ENCODE measurements at regions not wholly inside any gene's neighbourhood (a gene's known extent, or its start where the extent isn't known, plus 50 kb on each side); places are given as distances from the start of the nearest gene placed in this dataset.

DNA sequence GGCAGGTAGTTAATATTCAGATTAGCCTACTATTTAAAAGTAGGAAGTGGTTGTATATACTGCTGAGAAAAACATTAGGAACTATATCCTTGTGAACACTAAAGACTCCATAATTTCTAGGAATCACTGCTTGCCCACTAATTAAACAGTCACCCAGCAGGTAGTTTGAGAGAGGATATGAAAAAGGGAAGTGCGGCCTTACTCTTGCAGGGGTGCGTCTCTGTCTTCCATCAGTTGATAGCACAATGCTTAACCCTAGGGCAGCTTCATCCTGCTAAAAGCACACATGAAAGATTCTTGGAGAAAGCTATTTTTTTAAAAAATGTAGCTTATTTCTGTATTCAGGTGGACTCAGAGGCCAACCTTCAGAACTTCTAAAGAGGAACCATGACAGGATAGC is 53.1 kb upstream of the ATP5MC3 start:
- no peak for DNase-seq

DNA sequence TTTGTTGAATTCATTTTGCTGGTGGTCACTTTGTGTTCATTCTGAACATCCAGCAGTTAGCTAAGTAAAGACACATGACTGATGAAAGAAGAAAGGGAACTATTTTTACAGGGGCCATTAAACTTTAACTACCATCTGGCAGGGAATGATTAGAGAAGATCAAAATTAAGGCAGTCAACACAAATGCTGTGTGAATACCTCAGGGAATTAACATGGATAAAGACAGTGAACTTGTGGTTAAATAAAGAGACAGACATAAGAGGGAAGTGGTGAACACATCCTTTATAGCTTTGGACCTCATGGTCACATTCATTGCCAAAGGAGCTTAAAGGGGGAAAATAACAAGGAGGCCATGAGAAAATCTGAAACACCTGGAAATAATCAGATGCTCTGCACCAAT is 52.6 kb upstream of the ATP5MC3 start:
- no peak for DNase-seq

DNA sequence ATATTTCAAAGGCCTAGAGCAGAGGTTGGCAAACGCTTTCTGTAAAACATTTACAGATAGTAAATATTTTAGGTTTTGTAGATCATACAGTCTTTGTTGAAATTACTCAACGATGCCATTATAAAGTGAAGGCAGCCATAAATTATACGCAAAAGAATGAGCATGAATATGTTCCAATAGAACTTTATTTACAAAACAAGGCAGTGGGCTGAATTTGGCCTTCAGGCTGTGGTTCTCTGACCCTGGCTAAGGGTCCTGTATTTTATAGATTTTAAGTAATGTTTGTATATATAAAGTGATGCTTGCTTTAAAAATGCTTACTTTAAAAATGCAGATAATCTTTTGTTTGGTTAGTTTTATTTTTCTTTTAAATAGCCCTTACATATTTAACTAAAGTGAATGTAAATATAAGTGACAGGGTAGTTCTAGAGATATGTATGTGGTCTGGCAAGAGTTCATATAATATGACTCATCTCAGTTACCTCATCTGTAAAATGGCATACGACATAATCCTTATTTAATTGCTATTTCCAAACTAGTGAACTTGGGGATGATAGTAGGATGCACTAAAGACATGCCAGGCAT is 51.7 kb upstream of the ATP5MC3 start:
- DNase-seq, result no peak
